ENCODE measurements at regions not wholly inside any gene's neighbourhood (a gene's known extent, or its start where the extent isn't known, plus 50 kb on each side); places are given as distances from the start of the nearest gene placed in this dataset.

DNA sequence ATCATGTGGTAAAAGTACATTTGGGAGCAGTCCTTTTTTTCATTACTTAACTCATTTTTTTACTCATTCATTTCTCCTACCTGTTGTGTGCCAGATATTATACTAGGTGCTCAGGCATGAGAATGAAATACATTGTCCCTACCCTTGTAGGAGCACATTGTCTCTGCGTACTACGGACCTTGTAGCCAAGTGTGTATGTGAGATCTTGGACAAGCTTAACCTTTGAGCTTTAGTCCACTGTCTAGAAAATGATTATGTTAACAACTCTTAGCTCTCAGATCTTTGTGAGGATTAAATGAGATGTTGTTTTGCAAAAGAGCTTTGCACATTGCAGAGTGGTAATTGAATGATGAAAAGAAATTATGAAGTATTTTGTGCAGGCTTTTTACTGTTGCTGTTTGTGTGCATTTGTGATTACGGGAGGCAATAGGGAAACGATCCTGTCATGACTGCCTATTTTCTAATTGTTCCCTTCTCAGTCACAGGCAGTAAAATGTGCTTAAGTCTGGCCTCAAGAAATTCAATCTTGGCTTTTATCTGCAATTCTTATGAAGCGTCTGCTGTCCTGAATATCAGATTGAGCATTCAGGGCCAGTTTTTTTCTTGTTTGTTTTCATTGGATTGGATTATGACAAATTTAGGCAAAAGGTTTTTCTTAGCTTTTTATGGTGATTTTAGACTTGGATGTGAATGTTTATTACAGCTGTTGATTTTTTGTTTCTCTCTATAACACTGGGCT, 447.7 kb downstream of the PDZRN4 start:
- H3K9me3 Mint-ChIP-seq = peaks cover 3% of the 10 kb centered on the region
- no peaks in the 10 kb centered on the region for H3K27me3 Mint-ChIP-seq
- H3K4me3 Mint-ChIP-seq = no peak overlapping the region
- no peaks in the 10 kb centered on the region for H3K4me1 Mint-ChIP-seq (ENCODE audit: low read depth)
- no peak overlapping the region for H3K27ac Mint-ChIP-seq
- H3K36me3 Mint-ChIP-seq (ENCODE audit: low read depth) = no peaks in the 10 kb centered on the region

DNA sequence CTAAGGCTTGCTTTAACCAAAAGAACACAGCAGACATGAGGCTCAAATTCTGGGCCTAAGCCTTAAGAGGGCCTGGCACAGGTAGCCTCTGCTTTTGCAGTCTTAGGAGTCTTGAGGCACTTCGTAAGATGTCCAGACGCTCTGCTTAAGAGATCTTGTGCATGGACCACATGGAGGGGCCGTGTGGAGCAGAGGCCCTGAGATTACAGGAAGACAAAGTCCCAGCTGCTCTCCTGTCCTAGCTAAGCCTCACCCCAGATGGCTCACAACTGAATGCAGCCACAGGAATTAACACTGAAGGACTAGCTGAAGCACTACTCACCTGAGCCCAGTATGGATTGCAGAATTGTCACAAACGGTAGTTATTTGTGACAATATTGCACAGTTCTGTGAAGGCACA, 446.0 kb downstream of the PDZRN4 start:
- no peaks in the 10 kb centered on the region for H3K4me1 Mint-ChIP-seq (ENCODE audit: low read depth)
- no peaks in the 10 kb centered on the region for H3K36me3 Mint-ChIP-seq (ENCODE audit: low read depth)
- no peaks in the 10 kb centered on the region for H3K27me3 Mint-ChIP-seq
- peaks cover 3% of the 10 kb centered on the region for H3K9me3 Mint-ChIP-seq
- H3K4me3 Mint-ChIP-seq = no peak overlapping the region
- no peak overlapping the region for H3K27ac Mint-ChIP-seq

DNA sequence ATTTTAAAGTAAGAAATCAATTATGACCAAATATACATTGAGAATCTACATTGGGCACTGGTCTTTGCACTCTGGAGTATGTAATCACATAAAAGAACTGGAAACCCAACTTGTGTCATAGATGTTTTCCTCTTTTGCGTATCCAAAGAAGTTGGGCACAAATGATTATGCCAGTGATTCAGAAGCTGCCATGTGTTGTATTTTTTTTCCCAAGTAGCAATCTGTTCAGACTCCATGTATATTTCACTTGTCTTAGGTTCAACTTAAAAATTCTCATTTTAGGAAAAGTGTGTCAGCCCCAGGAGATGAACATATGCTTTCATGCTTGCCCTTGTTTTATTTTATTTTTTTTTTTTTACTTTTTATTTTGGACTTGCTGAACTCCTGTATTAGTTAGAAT, 441.5 kb downstream of the PDZRN4 start:
- Mint-ChIP-seq H3K4me3 (no peak overlapping the region), H3K9me3 (peaks cover 11% of the 10 kb centered on the region), H3K36me3 (ENCODE audit: low read depth) (no peaks in the 10 kb centered on the region), H3K4me1 (ENCODE audit: low read depth) (no peaks in the 10 kb centered on the region), H3K27me3 (no peaks in the 10 kb centered on the region), H3K27ac (no peak overlapping the region)

DNA sequence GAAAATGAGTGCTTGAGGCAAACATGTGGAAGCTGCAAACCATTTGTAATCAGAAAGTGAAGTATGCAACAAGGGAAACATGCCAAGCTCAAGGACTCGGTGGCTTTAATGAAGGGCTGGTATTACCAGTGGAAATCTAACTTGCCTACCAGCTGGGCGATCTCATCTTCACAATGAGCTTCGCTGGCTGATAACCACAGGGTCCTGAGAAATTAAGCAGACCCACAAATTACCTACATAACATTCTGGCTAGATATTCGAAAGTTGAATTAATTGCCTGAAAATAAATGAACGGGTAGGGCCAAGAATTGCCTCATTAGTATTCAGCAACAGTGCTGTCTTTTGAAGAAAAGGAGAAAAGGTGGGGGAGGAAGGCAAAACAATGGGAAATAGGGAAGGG, 439.4 kb downstream of the PDZRN4 start:
- Mint-ChIP-seq H3K4me1 (ENCODE audit: low read depth) (no peaks in the 10 kb centered on the region), H3K27me3 (no peaks in the 10 kb centered on the region), H3K9me3 (peaks cover 11% of the 10 kb centered on the region), H3K27ac (no peak overlapping the region), H3K36me3 (ENCODE audit: low read depth) (no peaks in the 10 kb centered on the region), H3K4me3 (no peak overlapping the region)

DNA sequence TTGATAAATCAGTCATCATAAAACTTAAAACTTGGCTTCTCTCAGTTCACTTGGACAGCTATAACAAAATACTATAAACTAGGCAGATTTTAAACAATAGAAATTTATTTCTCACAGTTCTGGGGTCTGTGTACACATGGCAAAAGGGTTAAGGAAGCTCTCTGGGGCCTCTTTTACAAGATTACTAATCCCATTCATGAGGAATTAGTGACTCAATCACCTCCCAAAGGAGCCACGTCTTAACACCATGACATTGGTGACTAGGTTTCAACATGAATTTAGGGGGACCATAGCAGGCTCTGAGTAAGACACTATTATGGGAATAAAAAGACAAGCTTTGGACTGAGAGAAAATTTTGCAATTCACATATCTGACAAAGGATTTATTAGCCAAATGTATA, 436.5 kb downstream of the PDZRN4 start:
- no peak overlapping the region for H3K27ac Mint-ChIP-seq
- H3K4me1 Mint-ChIP-seq (ENCODE audit: low read depth) = no peaks in the 10 kb centered on the region
- H3K9me3 Mint-ChIP-seq = peaks cover 8% of the 10 kb centered on the region
- H3K36me3 Mint-ChIP-seq (ENCODE audit: low read depth) = no peaks in the 10 kb centered on the region
- H3K4me3 Mint-ChIP-seq = no peak overlapping the region
- no peaks in the 10 kb centered on the region for H3K27me3 Mint-ChIP-seq
